HepG2 (cell line): ENCODE measurements at regions not wholly inside any gene's neighbourhood (a gene's known extent, or its start where the extent isn't known, plus 50 kb on each side); places are given as distances from the start of the nearest gene placed in this dataset.

Experiments used
- HCFC1 ChIP-seq: fragments of 150-350 bp; IDR thresholded peaks from 2 replicates; pipeline ENCODE4 v1.6.1; 2014; ENCODE audit warnings: low read depth, low read length
- MAFK ChIP-seq, 2 experiments: IDR thresholded peaks in 1 of 2; conservative IDR thresholded peaks in 1 of 2; 2 replicates each; pipeline ENCODE4 v1.6.1; 2011; ENCODE audit warnings: improper control_type of control experiment in 2 of 2, low read length in 2 of 2
- MBD4 ChIP-seq: IDR thresholded peaks from 2 replicates; pipeline ENCODE4 v1.6.1; 2012; ENCODE audit warnings: low read length, inconsistent platforms, borderline replicate concordance
- POLR2A ChIP-seq, 2 experiments: IDR thresholded peaks; 2 replicates each; pipeline ENCODE4 v1.6.1; 2011; ENCODE audit warnings: low read depth in 2 of 2, low read length in 2 of 2, mild to moderate bottlenecking in 1 of 2, moderate library complexity in 1 of 2; ENCODE audit not compliant: insufficient read depth in 1 of 2
- ZFP36L2 ChIP-seq: sonication (generic); formaldehyde crosslinking; IDR thresholded peaks from 2 replicates; pipeline ENCODE4 v1.4.0; 2020; ENCODE audit warnings: missing genetic modification reagents
- TF ChIP-seq, protein P1 (sequence below): sonication (generic); formaldehyde crosslinking; IDR thresholded peaks from 2 replicates; pipeline ENCODE4 v1.5.0; 2020; ENCODE audit warnings: mild to moderate bottlenecking, missing genetic modification reagents, moderate library complexity

DNA sequence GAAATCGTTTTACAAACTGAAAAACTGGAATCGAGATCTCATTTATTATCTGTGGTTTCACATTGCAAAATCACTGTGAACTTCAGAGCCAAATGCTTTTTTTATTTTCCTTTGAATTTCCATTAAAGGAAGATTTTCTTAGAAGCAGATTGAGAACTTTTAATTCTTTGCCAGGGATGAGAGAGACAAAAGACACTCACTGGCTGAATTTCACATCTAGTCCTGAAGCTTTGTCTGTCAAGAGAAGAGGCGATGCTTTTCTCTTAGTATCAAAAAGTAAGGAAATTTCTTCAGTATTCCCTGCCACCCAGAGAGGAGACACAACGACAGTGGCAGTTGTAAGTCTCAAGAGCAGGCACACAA is 141.8 kb downstream of the TMEM200A start:
- no peak for TF ChIP-seq MBD4
- TF ChIP-seq HCFC1: no peak
- no peak for TF ChIP-seq POLR2A (IDR thresholded peaks at IDR 0.05; ENCODE audit: insufficient read depth in 1 of 2, low read depth in 2 of 2, low read length in 2 of 2)
- TF ChIP-seq ZFP36L2 (CRISPR knock-in tag): no peak
- TF ChIP-seq, protein P1, sequence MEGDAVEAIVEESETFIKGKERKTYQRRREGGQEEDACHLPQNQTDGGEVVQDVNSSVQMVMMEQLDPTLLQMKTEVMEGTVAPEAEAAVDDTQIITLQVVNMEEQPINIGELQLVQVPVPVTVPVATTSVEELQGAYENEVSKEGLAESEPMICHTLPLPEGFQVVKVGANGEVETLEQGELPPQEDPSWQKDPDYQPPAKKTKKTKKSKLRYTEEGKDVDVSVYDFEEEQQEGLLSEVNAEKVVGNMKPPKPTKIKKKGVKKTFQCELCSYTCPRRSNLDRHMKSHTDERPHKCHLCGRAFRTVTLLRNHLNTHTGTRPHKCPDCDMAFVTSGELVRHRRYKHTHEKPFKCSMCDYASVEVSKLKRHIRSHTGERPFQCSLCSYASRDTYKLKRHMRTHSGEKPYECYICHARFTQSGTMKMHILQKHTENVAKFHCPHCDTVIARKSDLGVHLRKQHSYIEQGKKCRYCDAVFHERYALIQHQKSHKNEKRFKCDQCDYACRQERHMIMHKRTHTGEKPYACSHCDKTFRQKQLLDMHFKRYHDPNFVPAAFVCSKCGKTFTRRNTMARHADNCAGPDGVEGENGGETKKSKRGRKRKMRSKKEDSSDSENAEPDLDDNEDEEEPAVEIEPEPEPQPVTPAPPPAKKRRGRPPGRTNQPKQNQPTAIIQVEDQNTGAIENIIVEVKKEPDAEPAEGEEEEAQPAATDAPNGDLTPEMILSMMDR (CRISPR knock-in tag): no peak
- TF ChIP-seq MAFK (conservative IDR thresholded peaks at IDR 0.05 in 1 of 2, IDR thresholded peaks at IDR 0.05 in 1 of 2; ENCODE audit: low read length in 2 of 2): no peak
